Heart left ventricle (tissue), 13 donors: ENCODE measurements at regions not wholly inside any gene's neighbourhood (a gene's known extent, or its start where the extent isn't known, plus 50 kb on each side); places are given as distances from the start of the nearest gene placed in this dataset.
"Not testable (repeated sequence)": the region's sequence is repeated elsewhere in the genome, so short reads cannot be mapped to it uniquely, and the experiment has no call there.

Source experiments
- POLR2A ChIP-seq, 2 donors: fragments of 450-650 bp; IDR thresholded peaks; one replicate each; pipeline ENCODE4 v1.6.1; 2017; ENCODE audit warnings: antibody characterized with exemption in 2 of 2, mild to moderate bottlenecking in 2 of 2, moderate library complexity in 2 of 2
- TF ChIP-seq, protein P1 (sequence below), 12 donors: fragments of 200-600 bp; sonication (generic) in 4 of 12; IDR thresholded peaks; one replicate each; pipeline versions ENCODE4 v1.5.0 to v1.8.0; 2018 to 2022; ENCODE audit warnings: antibody characterized with exemption in 12 of 12, mild to moderate bottlenecking in 5 of 12
- donor health status: ischemic (EF 13 %, LVEDD 7.1; RV severe dilation, severe dysfunction).
- donor health status: DM: no; HTN: yes; CAD: no.
- donor health status: DM: no; HTN: no; CAD: no.
- donor health status: ischemic (EF 25% LVEDD 6.9; RV normal size, moderate dysfunction).
- donor health status: ischemic (EF 25% LVEDD 5.7; RV mildly dilated, moderate dysfunction).
- donor health status: ischemic (EF 35%, LVEDD 5.7; RV mildly dilated, moderate dysfunction).
- donor health status: nonischemic (EF 11% LVEDD 7.7; RV severe dilation, severe dysfunction).
- donor health status: DM: yes; HTN: yes; CAD: no.
- donor health status: PGD.
- donor health status: ischemic (EF 29% LVEDD 5.4; RV normal size, mild dysfunction).
- donor health status: nonischemic (EF 23%, LVEDD 6.1; RV moderate dilation, normal function).

GRCh38 chr9:63327211-63327610 lies 1957.8 kb downstream of the FOXD4L5 start:
- TF ChIP-seq, protein P1, sequence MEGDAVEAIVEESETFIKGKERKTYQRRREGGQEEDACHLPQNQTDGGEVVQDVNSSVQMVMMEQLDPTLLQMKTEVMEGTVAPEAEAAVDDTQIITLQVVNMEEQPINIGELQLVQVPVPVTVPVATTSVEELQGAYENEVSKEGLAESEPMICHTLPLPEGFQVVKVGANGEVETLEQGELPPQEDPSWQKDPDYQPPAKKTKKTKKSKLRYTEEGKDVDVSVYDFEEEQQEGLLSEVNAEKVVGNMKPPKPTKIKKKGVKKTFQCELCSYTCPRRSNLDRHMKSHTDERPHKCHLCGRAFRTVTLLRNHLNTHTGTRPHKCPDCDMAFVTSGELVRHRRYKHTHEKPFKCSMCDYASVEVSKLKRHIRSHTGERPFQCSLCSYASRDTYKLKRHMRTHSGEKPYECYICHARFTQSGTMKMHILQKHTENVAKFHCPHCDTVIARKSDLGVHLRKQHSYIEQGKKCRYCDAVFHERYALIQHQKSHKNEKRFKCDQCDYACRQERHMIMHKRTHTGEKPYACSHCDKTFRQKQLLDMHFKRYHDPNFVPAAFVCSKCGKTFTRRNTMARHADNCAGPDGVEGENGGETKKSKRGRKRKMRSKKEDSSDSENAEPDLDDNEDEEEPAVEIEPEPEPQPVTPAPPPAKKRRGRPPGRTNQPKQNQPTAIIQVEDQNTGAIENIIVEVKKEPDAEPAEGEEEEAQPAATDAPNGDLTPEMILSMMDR (IDR thresholded peaks at IDR 0.05) = not testable (repeated sequence)
- not testable (repeated sequence) for TF ChIP-seq POLR2A (IDR thresholded peaks at IDR 0.05)
